ENCODE measurements at regions not wholly inside any gene's neighbourhood (a gene's known extent, or its start where the extent isn't known, plus 50 kb on each side); places are given as distances from the start of the nearest gene placed in this dataset.

DNA sequence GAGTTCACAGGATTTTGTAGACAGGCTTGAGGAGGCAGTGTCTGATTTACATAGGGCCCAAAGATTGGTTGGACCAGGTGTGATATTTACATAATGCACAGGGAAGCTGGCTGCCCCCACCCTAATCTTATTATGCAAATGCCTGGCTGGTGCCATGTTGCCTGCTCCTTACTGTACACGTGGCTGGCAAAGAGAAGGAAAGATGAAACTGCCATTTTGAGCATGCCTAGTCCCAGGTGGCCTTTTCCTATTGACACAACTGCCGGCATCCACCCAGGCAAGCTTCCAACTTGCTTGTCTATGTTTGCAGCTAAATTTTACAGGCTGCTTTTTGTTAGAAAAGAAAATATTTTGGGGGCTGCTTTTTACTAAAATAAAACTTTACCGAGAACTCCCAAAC is 174.6 kb downstream of the LMBRD1 start:
- DNase-seq (ENCODE audit: low read depth, low spot score) = no peak
- ChIA-PET CTCF (no interaction called here), POLR2A (no interaction called here)
- dilution Hi-C loops (cut with MboI; ENCODE audit: extremely low pct_ligation_motif_present, low sequenced_read_pairs) (no loop called here), intact Hi-C loops (cut with micrococcal nuclease) (no loop called here)
- H3K9ac ChIP-seq (replicated peaks; ENCODE audit: extremely low read depth, insufficient read depth, low read length) = no peak overlapping the region
- H3K9me3 ChIP-seq (replicated peaks; ENCODE audit: control insufficient read depth, insufficient read depth, low read length) = no peaks in the 10 kb centered on the region
- FAIRE-seq = no peak
- no peaks in the 10 kb centered on the region for H3K4me1 ChIP-seq (ENCODE audit: control insufficient read depth, extremely low read depth, insufficient read depth, low read length)
- no peaks in the 10 kb centered on the region for H3K27me3 ChIP-seq (ENCODE audit: control insufficient read depth in 2 of 2, insufficient read depth in 2 of 2, low read length in 2 of 2)
- H4K20me1 ChIP-seq (replicated peaks; ENCODE audit: control insufficient read depth, extremely low read depth, insufficient read depth, low read length) = no peaks in the 10 kb centered on the region
- H3K4me2 ChIP-seq (ENCODE audit: insufficient read depth, low read length) = no peak overlapping the region
- no peaks in the 10 kb centered on the region for H3K79me2 ChIP-seq (ENCODE audit: control insufficient read depth, insufficient read depth, low read length)
- H3K36me3 ChIP-seq (ENCODE audit: control insufficient read depth in 2 of 2, extremely low read depth in 1 of 2, insufficient read depth in 2 of 2, low read length in 2 of 2) = no peaks in the 10 kb centered on the region
- no peak for TF ChIP-seq EZH2 (IDR thresholded peaks at IDR 0.05; ENCODE audit: borderline replicate concordance, low read depth, low read length, severe bottlenecking)
- TF ChIP-seq GATA2 (IDR thresholded peaks at IDR 0.05; ENCODE audit: insufficient read depth, insufficient read length, low read depth, low read length) = no peak
- no peak for TF ChIP-seq JUN (IDR thresholded peaks at IDR 0.05; ENCODE audit: borderline replicate concordance, insufficient read depth, insufficient read length, low read depth)
- no peak for TF ChIP-seq MYC (IDR thresholded peaks at IDR 0.05; ENCODE audit: low read depth, low read length)
- no peak for TF ChIP-seq POLR2AphosphoS5 (IDR thresholded peaks at IDR 0.05; ENCODE audit: insufficient read depth, low read depth, low read length)
- no peak for TF ChIP-seq FOS (IDR thresholded peaks at IDR 0.05; ENCODE audit: borderline replicate concordance, insufficient read depth, low read length)
- TF ChIP-seq, protein P1, sequence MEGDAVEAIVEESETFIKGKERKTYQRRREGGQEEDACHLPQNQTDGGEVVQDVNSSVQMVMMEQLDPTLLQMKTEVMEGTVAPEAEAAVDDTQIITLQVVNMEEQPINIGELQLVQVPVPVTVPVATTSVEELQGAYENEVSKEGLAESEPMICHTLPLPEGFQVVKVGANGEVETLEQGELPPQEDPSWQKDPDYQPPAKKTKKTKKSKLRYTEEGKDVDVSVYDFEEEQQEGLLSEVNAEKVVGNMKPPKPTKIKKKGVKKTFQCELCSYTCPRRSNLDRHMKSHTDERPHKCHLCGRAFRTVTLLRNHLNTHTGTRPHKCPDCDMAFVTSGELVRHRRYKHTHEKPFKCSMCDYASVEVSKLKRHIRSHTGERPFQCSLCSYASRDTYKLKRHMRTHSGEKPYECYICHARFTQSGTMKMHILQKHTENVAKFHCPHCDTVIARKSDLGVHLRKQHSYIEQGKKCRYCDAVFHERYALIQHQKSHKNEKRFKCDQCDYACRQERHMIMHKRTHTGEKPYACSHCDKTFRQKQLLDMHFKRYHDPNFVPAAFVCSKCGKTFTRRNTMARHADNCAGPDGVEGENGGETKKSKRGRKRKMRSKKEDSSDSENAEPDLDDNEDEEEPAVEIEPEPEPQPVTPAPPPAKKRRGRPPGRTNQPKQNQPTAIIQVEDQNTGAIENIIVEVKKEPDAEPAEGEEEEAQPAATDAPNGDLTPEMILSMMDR (IDR thresholded peaks at IDR 0.05; ENCODE audit: extremely low read depth in 1 of 2, insufficient read depth in 1 of 2, low read depth in 1 of 2, low read length in 2 of 2) = no peak
- H2AFZ ChIP-seq (ENCODE audit: low read depth, low read length) = no peak overlapping the region
- no peaks in the 10 kb centered on the region for H3K9me1 ChIP-seq (replicated peaks; ENCODE audit: control insufficient read depth, extremely low read depth, insufficient read depth, low read length)
- no peak overlapping the region for H3K27ac ChIP-seq (ENCODE audit: insufficient read depth, low read depth, low read length)
- BruUV-seq (replicated peaks) = no TSS peak
- H3K4me3 ChIP-seq (replicated peaks in 1 of 3; ENCODE audit: insufficient read depth in 1 of 3, low read depth in 1 of 3, low read length in 3 of 3) = no peak overlapping the region
